Thyroid gland (tissue), 4 donors: ENCODE measurements at regions not wholly inside any gene's neighbourhood (a gene's known extent, or its start where the extent isn't known, plus 50 kb on each side); places are given as distances from the start of the nearest gene placed in this dataset.

Experiments
- DNase-seq, 2 donors: peaks; one replicate each; pipeline ENCODE4 v3.0.0-alpha.2; 2019
- H3K27ac ChIP-seq, 3 donors: fragments of 200-600 bp; sonication (generic); 1 replicate in 2 of 3; 2 replicates in 1 of 3; pipeline ENCODE4 v1.5.1; 2016 to 2019; ENCODE audit warnings: mild to moderate bottlenecking in 1 of 3, moderate library complexity in 1 of 3
- H3K27me3 ChIP-seq: fragments of 200-600 bp; sonication (generic); one replicate; pipeline ENCODE4 v1.5.1; 2019
- H3K36me3 ChIP-seq, 2 donors: fragments of 200-600 bp; sonication (generic); one replicate each; pipeline ENCODE4 v1.5.1; 2016 to 2019
- H3K4me1 ChIP-seq, 2 donors: fragments of 200-600 bp; sonication (generic); one replicate each; pipeline ENCODE4 v1.5.1; 2017 to 2019
- H3K4me3 ChIP-seq, 3 donors: fragments of 200-600 bp; sonication (generic); replicated peaks in 1 of 3; 1 replicate in 2 of 3; 2 replicates in 1 of 3; pipeline ENCODE4 v1.5.1; 2016; ENCODE audit warnings: mild to moderate bottlenecking in 1 of 3
- H3K9me3 ChIP-seq: fragments of 200-600 bp; sonication (generic); one replicate; pipeline ENCODE4 v1.5.1; 2017
- POLR2A ChIP-seq, 2 donors: fragments of 450-650 bp; IDR thresholded peaks; one replicate each; pipeline ENCODE4 v1.6.1; 2017; ENCODE audit warnings: antibody characterized with exemption in 2 of 2, mild to moderate bottlenecking in 2 of 2, moderate library complexity in 1 of 2
- WGBS, 2 donors: methylation state at CpG; one replicate each; pipeline ENCODE4 v1.1.5; 2017; 5-methylcytosine and 5-hydroxymethylcytosine counted together
- intact Hi-C: fragments of 100-400 bp; cut with DNase I; formaldehyde crosslinking; loops from one replicate; pipeline ENCODE4 v1.15.1; 2023
- TF ChIP-seq, protein P1 (sequence below), 6 experiments: fragments of 200-600 bp in 3 of 6; fragments of 450-650 bp in 3 of 6; sonication (generic) in 3 of 6; IDR thresholded peaks; one replicate each; pipeline ENCODE4 v1.5.1; 2016 to 2019; ENCODE audit warnings: antibody characterized with exemption in 6 of 6, mild to moderate bottlenecking in 2 of 6, inconsistent platforms in 1 of 6, moderate library complexity in 1 of 6

DNA sequence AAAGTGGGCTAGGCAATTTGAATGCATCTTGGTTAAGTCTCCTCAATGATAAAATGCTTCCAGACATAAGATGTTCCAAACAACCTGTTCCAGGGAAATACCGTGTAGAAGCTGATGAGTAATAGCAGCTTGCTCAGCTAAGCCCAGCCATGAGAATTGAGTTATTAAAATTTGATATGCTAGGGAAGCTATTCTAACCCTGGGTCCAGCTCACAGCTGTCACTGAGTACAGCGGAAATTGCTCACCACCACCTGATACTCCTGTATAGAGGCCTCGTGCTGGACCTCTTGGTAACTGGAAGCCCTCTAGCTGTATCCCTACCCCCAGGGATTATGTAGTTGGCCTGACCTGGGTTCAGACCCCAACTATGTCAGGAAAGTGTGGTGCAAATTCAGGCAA is 521.3 kb upstream of the TRPC7 start:
- no peak for DNase-seq
- no peaks in the 10 kb centered on the region for H3K27me3 ChIP-seq
- no peaks in the 10 kb centered on the region for H3K36me3 ChIP-seq
- 85 to 92% methylated on average over 3 of the region's 3 CpGs for WGBS, 2 donors
- intact Hi-C loops: no loop called here
- H3K4me3 ChIP-seq: no peak overlapping the region
- no peak overlapping the region for H3K27ac ChIP-seq
- peaks cover 0 to 4% of the 10 kb centered on the region in 2 donors for H3K4me1 ChIP-seq
- no peak for TF ChIP-seq POLR2A (IDR thresholded peaks at IDR 0.05)
- TF ChIP-seq, protein P1, sequence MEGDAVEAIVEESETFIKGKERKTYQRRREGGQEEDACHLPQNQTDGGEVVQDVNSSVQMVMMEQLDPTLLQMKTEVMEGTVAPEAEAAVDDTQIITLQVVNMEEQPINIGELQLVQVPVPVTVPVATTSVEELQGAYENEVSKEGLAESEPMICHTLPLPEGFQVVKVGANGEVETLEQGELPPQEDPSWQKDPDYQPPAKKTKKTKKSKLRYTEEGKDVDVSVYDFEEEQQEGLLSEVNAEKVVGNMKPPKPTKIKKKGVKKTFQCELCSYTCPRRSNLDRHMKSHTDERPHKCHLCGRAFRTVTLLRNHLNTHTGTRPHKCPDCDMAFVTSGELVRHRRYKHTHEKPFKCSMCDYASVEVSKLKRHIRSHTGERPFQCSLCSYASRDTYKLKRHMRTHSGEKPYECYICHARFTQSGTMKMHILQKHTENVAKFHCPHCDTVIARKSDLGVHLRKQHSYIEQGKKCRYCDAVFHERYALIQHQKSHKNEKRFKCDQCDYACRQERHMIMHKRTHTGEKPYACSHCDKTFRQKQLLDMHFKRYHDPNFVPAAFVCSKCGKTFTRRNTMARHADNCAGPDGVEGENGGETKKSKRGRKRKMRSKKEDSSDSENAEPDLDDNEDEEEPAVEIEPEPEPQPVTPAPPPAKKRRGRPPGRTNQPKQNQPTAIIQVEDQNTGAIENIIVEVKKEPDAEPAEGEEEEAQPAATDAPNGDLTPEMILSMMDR (IDR thresholded peaks at IDR 0.05): no peak
- H3K9me3 ChIP-seq: no peaks in the 10 kb centered on the region

DNA sequence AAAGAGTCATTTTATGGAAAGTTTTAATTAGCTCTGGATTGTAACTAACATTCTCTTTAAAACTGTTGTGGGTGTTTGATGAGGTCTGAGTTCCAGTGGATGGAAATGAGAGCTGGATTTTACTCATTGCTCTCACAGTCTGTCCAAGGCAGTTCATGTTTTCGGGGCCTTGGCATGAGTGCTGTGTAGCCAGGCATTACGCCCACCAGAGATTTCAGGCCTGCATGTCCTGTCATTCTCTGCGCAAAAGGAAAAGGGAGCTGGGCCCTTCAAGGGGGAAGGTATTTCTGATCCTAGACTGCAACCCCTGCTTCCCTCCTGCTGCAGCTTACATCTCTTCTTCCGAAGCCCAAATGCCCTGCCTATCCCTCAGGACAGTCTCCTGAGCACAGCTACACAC is 499.6 kb upstream of the TRPC7 start:
- no peak for TF ChIP-seq POLR2A (IDR thresholded peaks at IDR 0.05)
- TF ChIP-seq, protein P1 (IDR thresholded peaks at IDR 0.05): no peak
- no peak for DNase-seq
- WGBS, 2 donors: 85 to 87% methylated on average over 4 of the region's 4 CpGs
- H3K36me3 ChIP-seq: no peaks in the 10 kb centered on the region
- no peaks in the 10 kb centered on the region for H3K4me1 ChIP-seq
- intact Hi-C loops: no loop called here
- no peak overlapping the region for H3K4me3 ChIP-seq
- H3K27ac ChIP-seq: no peak overlapping the region
- no peaks in the 10 kb centered on the region for H3K27me3 ChIP-seq
- no peaks in the 10 kb centered on the region for H3K9me3 ChIP-seq

DNA sequence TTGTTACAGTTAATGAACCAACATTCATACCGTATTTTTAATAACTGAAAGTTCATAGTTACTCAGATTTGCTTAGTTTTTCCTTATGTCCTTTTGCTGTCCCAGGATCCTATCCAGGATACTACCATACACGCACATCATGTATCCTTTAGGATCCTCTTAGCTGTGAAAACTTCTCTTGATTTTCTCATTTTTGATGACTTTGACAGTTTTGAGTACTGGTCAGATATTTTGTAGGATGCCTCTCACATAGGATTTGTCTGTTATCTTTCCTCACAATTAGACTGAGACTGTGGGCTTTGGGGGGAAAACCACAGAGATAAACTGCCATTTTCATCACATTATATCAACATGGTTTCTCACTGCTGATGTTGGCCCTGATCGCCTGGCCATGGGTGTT is 491.3 kb upstream of the TRPC7 start:
- whole genome bisulfite sequencing, 2 donors: 88 to 89% methylated on average over 3 of the region's 3 CpGs
- TF ChIP-seq, protein P1 (IDR thresholded peaks at IDR 0.05): no peak
- Histone ChIP-seq H3K9me3 (no peaks in the 10 kb centered on the region), H3K27ac (no peak overlapping the region), H3K27me3 (no peaks in the 10 kb centered on the region), H3K4me1 (no peaks in the 10 kb centered on the region), H3K36me3 (no peaks in the 10 kb centered on the region), H3K4me3 (no peak overlapping the region)
- intact Hi-C loops: no loop called here
- no peak for DNase-seq

DNA sequence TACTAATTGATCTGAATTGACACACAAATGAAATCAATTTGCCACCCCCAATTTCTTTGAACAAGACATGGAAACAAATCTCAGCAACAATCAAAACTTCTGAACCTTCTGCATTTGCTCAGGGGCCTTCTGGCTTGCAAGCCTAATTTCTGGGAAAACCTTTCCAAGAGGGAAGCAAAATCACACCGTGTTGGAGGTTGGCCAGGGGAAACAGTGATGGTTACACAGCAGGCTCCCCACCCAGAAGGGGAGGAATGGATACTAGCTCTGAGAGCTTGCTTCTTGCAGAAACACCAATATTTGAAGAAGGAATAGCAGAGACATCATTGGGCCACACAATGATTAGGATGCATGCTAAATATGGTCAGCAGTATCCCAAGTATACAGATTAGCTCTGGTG is 488.6 kb upstream of the TRPC7 start:
- no peak overlapping the region for H3K27ac ChIP-seq
- intact Hi-C loops: no loop called here
- no peaks in the 10 kb centered on the region for H3K9me3 ChIP-seq
- no peak overlapping the region for H3K4me3 ChIP-seq
- H3K4me1 ChIP-seq: no peaks in the 10 kb centered on the region
- DNase-seq: no peak
- no peaks in the 10 kb centered on the region for H3K36me3 ChIP-seq
- TF ChIP-seq, protein P1 (IDR thresholded peaks at IDR 0.05): no peak
- no peak for TF ChIP-seq POLR2A (IDR thresholded peaks at IDR 0.05)
- no peaks in the 10 kb centered on the region for H3K27me3 ChIP-seq
- WGBS, 2 donors: 37 to 55% methylated on average over 1 of the region's 1 CpG

DNA sequence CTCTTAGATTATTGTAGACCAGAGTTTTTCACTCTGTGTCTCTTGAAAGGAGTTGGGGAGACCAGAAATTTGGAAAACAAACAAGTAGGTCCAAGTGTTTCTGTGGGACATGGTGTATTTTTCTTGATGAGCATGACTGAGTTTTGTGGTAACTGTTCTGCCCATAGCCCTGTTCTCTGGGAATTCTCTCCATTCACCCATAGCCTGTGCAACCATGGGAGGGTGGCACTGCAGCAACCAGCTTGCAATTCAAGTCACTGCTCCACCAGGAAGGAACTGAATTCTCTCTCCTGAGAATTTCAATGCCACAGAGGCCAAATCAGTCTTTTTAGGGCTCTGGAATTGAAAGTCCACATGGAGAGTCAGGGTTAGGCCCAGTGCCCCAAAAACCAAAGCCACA is 475.3 kb upstream of the TRPC7 start:
- intact Hi-C loops: no loop called here
- no peaks in the 10 kb centered on the region for H3K27me3 ChIP-seq
- H3K9me3 ChIP-seq: no peaks in the 10 kb centered on the region
- no peak for TF ChIP-seq POLR2A (IDR thresholded peaks at IDR 0.05)
- TF ChIP-seq, protein P1 (IDR thresholded peaks at IDR 0.05): no peak
- no peaks in the 10 kb centered on the region for H3K36me3 ChIP-seq
- peaks cover 0 to 9% of the 10 kb centered on the region in 2 donors for H3K4me1 ChIP-seq
- no peak overlapping the region for H3K4me3 ChIP-seq
- DNase-seq: peak; percentile 45 to 63
- no peak overlapping the region for H3K27ac ChIP-seq
